ENCODE measurements at regions not wholly inside any gene's neighbourhood (a gene's known extent, or its start where the extent isn't known, plus 50 kb on each side); places are given as distances from the start of the nearest gene placed in this dataset.

DNA sequence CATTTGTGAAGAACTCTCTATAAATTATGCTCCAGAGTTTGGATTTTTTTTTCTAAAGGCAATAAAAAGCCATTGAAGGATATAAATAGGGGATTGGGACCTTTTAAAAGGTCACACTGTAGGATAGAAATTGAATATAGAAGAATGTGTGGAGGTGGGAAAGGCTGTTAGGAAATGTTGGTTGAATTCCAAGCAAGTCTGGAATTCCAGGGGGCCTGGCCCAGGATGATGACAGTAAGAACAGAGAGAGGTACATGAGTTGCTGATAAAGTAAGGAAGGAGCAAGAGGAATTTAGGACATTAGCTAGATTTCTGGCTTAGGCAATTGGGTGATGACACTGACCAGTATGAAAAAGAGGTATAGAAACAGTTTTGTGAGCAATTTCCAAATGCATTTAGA, 95.4 kb upstream of the USP38 start:
- Histone ChIP-seq H3K27ac (no peak overlapping the region), H3K9me3 (no peaks in the 10 kb centered on the region), H3K36me3 (no peaks in the 10 kb centered on the region), H3K27me3 (no peaks in the 10 kb centered on the region), H3K4me3 (no peak overlapping the region), H3K4me1 (peaks cover 0 to 6% (median 0%) of the 10 kb centered on the region in 4 donors)
- no peak for DNase-seq
- TF ChIP-seq CTCF (IDR thresholded peaks at IDR 0.05) (no peak), POLR2A (IDR thresholded peaks at IDR 0.05) (no peak)

DNA sequence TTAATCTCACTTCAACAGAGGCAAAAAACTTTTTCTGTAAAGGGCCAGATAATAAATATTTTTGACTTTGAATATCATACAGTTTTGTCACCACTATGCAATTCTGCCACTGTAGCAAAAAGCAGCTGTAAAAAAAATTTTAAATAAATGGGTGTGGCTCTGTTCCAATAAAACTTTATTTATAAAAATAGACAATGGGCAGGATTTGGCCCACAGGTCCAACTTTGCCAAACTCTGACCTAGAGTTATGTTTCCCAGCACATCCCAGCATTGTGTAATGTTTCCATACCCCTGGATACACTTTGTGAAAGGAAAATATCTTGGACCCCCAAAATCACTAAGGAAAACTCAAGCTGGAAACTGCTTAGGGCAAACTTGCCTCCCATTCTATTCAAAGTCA, 94.9 kb upstream of the USP38 start:
- H3K4me3 ChIP-seq = no peak overlapping the region
- no peak for DNase-seq
- no peaks in the 10 kb centered on the region for H3K27me3 ChIP-seq
- peaks cover 0 to under 1% (median 0%) of the 10 kb centered on the region in 4 donors for H3K4me1 ChIP-seq
- H3K36me3 ChIP-seq = no peaks in the 10 kb centered on the region
- H3K27ac ChIP-seq = no peak overlapping the region
- H3K9me3 ChIP-seq = no peaks in the 10 kb centered on the region
- TF ChIP-seq CTCF (IDR thresholded peaks at IDR 0.05) (no peak), POLR2A (IDR thresholded peaks at IDR 0.05) (no peak)

GRCh38 chr4:143091862-143092261, 92.9 kb upstream of the USP38 start:
- DNase-seq = no peak
- no peaks in the 10 kb centered on the region for H3K4me1 ChIP-seq
- no peaks in the 10 kb centered on the region for H3K36me3 ChIP-seq
- H3K9me3 ChIP-seq = no peaks in the 10 kb centered on the region
- no peak overlapping the region for H3K27ac ChIP-seq
- TF ChIP-seq POLR2A (IDR thresholded peaks at IDR 0.05) (no peak), CTCF (IDR thresholded peaks at IDR 0.05) (no peak)
- no peak overlapping the region for H3K4me3 ChIP-seq
- H3K27me3 ChIP-seq = no peaks in the 10 kb centered on the region

DNA sequence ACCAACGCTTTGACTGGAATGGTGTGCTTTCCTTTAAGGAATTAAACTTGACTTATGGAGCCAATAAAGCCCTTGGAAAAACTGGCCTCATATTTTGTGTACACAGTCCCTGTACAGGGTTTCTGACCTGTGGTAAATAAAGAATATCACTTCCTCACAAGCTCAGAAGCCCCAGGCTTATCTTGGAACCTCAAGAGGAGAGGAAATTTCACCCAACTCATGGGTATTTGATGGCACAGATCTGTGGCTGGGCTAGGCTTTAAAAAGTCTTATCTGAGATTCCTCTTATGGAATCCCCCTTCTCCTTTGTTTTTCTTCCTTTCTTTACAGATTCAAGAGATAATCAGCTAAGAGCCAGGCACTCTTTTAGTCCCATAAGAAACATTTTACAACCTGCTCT, 89.3 kb upstream of the USP38 start:
- no peak for DNase-seq
- no peaks in the 10 kb centered on the region for H3K27me3 ChIP-seq
- TF ChIP-seq POLR2A (IDR thresholded peaks at IDR 0.05) = no peak
- H3K4me3 ChIP-seq = no peak overlapping the region
- no peak overlapping the region for H3K27ac ChIP-seq
- no peaks in the 10 kb centered on the region for H3K36me3 ChIP-seq
- no peaks in the 10 kb centered on the region for H3K9me3 ChIP-seq
- H3K4me1 ChIP-seq = no peaks in the 10 kb centered on the region

DNA sequence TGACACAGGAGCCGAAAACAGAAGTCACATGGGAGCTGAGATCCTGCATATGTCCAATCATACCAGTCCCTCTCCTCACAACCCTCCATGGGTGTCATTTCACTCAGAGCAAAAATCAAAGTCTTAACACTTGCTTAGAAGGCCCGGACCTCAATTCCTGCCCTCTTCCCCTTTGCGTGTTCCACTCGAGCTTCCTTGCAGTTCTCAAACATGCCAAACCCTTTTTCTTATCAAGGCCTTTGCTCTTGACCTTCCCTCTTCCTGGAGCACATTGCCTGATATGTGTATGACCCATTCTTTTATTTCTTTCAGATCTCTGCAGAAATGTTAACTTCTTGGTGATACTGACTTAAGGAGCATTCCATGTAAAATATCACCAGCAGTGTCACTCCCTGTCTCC, 87.0 kb upstream of the USP38 start:
- H3K27ac ChIP-seq = no peak overlapping the region
- DNase-seq = no peak

GRCh38 chr4:143099693-143100092, 85.0 kb upstream of the USP38 start:
- no peaks in the 10 kb centered on the region for H3K9me3 ChIP-seq
- H3K4me3 ChIP-seq = no peak overlapping the region
- no peak for TF ChIP-seq CTCF (IDR thresholded peaks at IDR 0.05)
- TF ChIP-seq POLR2A (IDR thresholded peaks at IDR 0.05) = no peak
- no peaks in the 10 kb centered on the region for H3K27me3 ChIP-seq
- H3K36me3 ChIP-seq = no peaks in the 10 kb centered on the region
- DNase-seq = no peak
- no peak overlapping the region for H3K27ac ChIP-seq
- no peaks in the 10 kb centered on the region for H3K4me1 ChIP-seq

More for the DNA sequence above, 87.0 kb upstream of the USP38 start:
- Histone ChIP-seq H3K36me3 (no peaks in the 10 kb centered on the region), H3K4me1 (no peaks in the 10 kb centered on the region), H3K9me3 (no peaks in the 10 kb centered on the region), H3K27me3 (no peaks in the 10 kb centered on the region), H3K4me3 (no peak overlapping the region)
- no peak for TF ChIP-seq CTCF (IDR thresholded peaks at IDR 0.05)
- TF ChIP-seq POLR2A (IDR thresholded peaks at IDR 0.05) = no peak
